A673 (cell line): ENCODE measurements at regions not wholly inside any gene's neighbourhood (a gene's known extent, or its start where the extent isn't known, plus 50 kb on each side); places are given as distances from the start of the nearest gene placed in this dataset.

Experiments
- BruUV-seq: library from RNA; stranded (reverse); fragments of 400-500 nt; replicated peaks from 2 replicates; lab custom pipeline; 2021; lab: Mats Ljungman, UMichigan
- CTCF ChIA-PET: fragments of 300-600 bp; sonication (Branson Sonifier 250); formaldehyde crosslinking; loops from one replicate; lab custom pipeline; 2022; ENCODE audit warnings: antibody characterized with exemption; lab: Charles Lee
- POLR2A ChIA-PET: fragments of 300-600 bp; sonication (Branson Sonifier 250); formaldehyde crosslinking; loops from one replicate; lab custom pipeline; 2022; ENCODE audit warnings: antibody characterized with exemption; ENCODE audit not compliant: low non-redundant PET; lab: Charles Lee
- DNase-seq: peaks from one replicate; pipeline ENCODE4 v3.0.0-alpha.2; 2015; ENCODE audit warnings: low spot score
- H3K27ac ChIP-seq: fragments of 200-600 bp; sonication (generic); 2 replicates; pipeline ENCODE4 v1.5.1; 2016; ENCODE audit warnings: mixed run types, low read depth, mild to moderate bottlenecking, mixed read lengths, antibody characterized with exemption, low read length; ENCODE audit not compliant: poor library complexity, severe bottlenecking
- H3K27me3 ChIP-seq: fragments of 200-600 bp; sonication (generic); replicated peaks from 2 replicates; pipeline ENCODE4 v1.6.1; 2017; ENCODE audit warnings: mixed run types, low read depth, mild to moderate bottlenecking, mixed read lengths, antibody characterized with exemption, low read length; ENCODE audit not compliant: insufficient read depth, poor library complexity
- H3K36me3 ChIP-seq: fragments of 200-600 bp; sonication (generic); 2 replicates; pipeline ENCODE4 v1.6.1; 2016; ENCODE audit warnings: mixed run types, mild to moderate bottlenecking, mixed read lengths, antibody characterized with exemption, low read length; ENCODE audit not compliant: insufficient read depth, poor library complexity, severe bottlenecking
- H3K4me1 ChIP-seq: fragments of 200-600 bp; sonication (generic); 2 replicates; pipeline ENCODE4 v1.6.1; 2017; ENCODE audit warnings: mixed run types, mild to moderate bottlenecking, mixed read lengths, antibody characterized with exemption, low read length; ENCODE audit not compliant: insufficient read depth, poor library complexity, severe bottlenecking
- H3K4me3 ChIP-seq: fragments of 200-600 bp; sonication (generic); 2 replicates; pipeline ENCODE4 v1.5.1; 2016; ENCODE audit warnings: low read depth, mixed run types, mild to moderate bottlenecking, mixed read lengths, low read length; ENCODE audit not compliant: poor library complexity, severe bottlenecking
- H3K9me3 ChIP-seq: fragments of 200-600 bp; sonication (generic); 2 replicates; pipeline ENCODE4 v1.6.1; 2016; ENCODE audit warnings: mixed run types, low read depth, mild to moderate bottlenecking, mixed read lengths, antibody characterized with exemption, low read length; ENCODE audit not compliant: poor library complexity, severe bottlenecking
- EZH2 ChIP-seq: fragments of 200-600 bp; sonication (generic); IDR thresholded peaks from 2 replicates; pipeline ENCODE4 v1.6.1; 2017; ENCODE audit warnings: borderline replicate concordance, low read depth, mild to moderate bottlenecking, mixed read lengths, antibody characterized with exemption, low read length; ENCODE audit not compliant: poor library complexity, severe bottlenecking
- intact Hi-C: fragments of 100-400 bp; cut with micrococcal nuclease; formaldehyde crosslinking; loops from one replicate; pipeline ENCODE4 v1.10.0; 2022; ENCODE audit not compliant: unreplicated experiment
- TF ChIP-seq, protein P1 (sequence below): fragments of 300-800, 200-600 bp; sonication (generic); conservative IDR thresholded peaks from 2 replicates; pipeline ENCODE4 v1.5.1; 2017; ENCODE audit warnings: low read depth, mild to moderate bottlenecking, antibody characterized with exemption, low read length, moderate library complexity, mixed read lengths

DNA sequence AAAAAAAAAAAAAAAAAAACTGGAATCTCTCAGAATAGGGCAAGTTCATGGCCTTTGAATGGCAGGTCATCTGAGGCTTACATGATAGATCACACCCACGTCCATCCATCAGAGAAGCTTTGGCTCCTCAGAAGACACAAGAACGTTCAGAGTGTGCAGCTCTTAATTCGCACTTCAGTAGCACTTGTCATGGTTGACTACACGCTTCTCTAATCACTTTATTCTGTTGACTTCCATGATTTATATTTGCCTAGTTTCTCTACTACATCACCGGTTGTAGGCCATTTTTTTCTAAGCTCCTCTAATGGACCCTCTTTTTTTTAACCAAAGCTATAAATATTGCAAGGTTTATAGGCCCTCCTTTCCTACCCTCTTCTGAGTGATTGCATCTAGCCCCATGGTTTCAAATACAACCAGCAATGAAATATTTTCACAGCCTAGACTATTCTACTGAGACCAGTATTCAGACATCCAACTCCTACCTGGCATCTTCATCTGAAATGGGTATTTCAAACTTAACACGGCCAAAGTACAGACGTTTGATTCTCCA lies 305.4 kb upstream of the CELF2 start:
- BruUV-seq, result no TSS peak
- no peak for DNase-seq
- CTCF ChIA-PET, result no interaction called here
- POLR2A ChIA-PET, result no interaction called here
- intact Hi-C loops, result no loop called here
- TF ChIP-seq, protein P1, sequence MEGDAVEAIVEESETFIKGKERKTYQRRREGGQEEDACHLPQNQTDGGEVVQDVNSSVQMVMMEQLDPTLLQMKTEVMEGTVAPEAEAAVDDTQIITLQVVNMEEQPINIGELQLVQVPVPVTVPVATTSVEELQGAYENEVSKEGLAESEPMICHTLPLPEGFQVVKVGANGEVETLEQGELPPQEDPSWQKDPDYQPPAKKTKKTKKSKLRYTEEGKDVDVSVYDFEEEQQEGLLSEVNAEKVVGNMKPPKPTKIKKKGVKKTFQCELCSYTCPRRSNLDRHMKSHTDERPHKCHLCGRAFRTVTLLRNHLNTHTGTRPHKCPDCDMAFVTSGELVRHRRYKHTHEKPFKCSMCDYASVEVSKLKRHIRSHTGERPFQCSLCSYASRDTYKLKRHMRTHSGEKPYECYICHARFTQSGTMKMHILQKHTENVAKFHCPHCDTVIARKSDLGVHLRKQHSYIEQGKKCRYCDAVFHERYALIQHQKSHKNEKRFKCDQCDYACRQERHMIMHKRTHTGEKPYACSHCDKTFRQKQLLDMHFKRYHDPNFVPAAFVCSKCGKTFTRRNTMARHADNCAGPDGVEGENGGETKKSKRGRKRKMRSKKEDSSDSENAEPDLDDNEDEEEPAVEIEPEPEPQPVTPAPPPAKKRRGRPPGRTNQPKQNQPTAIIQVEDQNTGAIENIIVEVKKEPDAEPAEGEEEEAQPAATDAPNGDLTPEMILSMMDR, result no peak
- no peak for TF ChIP-seq EZH2
- no peaks in the 10 kb centered on the region for H3K27me3 ChIP-seq
- H3K4me1 ChIP-seq, result no peaks in the 10 kb centered on the region
- H3K36me3 ChIP-seq, result no peaks in the 10 kb centered on the region
- H3K27ac ChIP-seq, result no peak overlapping the region
- H3K9me3 ChIP-seq, result no peaks in the 10 kb centered on the region
- H3K4me3 ChIP-seq, result no peak overlapping the region

DNA sequence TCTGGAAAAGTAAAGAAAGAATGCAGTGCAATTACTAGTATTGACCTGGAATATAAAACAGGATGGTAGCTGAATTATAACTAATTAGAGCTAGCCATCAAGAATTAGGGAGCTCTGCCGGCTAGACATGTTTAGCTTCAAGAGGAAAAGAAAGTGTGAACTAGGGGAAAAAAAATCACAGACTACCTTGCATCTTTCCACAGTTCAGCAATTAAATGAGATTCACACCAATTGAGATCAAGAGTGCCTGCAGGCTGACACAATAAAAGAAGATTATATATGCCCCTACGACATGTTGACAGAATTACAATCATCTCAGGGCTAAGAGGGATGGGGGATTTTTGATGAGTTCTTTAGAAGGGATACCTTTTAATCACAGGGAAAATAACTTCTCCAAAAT lies 303.3 kb upstream of the CELF2 start:
- CTCF ChIA-PET, result no interaction called here
- no peaks in the 10 kb centered on the region for H3K27me3 ChIP-seq
- BruUV-seq, result no TSS peak

DNA sequence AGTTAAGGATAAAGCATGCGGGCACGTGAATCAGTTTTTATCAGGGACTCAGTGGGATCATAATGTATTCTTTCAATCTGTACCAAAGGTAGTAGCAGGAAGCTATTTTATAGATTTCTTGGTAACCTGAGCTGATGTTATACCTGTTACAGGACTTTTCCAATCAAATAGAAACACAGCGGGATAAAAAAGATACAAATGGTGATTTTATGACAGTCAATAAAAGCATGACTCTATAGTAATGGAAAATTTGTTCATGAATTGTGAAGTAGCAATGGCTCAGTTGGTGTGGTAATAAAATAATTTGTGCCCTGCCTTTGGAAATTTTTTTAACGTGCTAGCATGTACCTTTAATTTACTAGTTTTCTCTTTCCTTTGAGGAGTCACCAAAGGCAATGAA lies 300.7 kb upstream of the CELF2 start:
- POLR2A ChIA-PET, result no interaction called here
- no peaks in the 10 kb centered on the region for H3K27me3 ChIP-seq
- intact Hi-C loops, result no loop called here
- H3K27ac ChIP-seq, result no peak overlapping the region
- CTCF ChIA-PET, result no interaction called here
- H3K4me3 ChIP-seq, result no peak overlapping the region
- no TSS peak for BruUV-seq
- TF ChIP-seq, protein P1, result no peak
- TF ChIP-seq EZH2, result no peak
- no peaks in the 10 kb centered on the region for H3K4me1 ChIP-seq
- no peaks in the 10 kb centered on the region for H3K9me3 ChIP-seq
- no peak for DNase-seq
- H3K36me3 ChIP-seq, result no peaks in the 10 kb centered on the region

More for the DNA sequence above, 303.3 kb upstream of the CELF2 start:
- no peak for TF ChIP-seq EZH2
- TF ChIP-seq, protein P1, result no peak
- intact Hi-C loops, result no loop called here
- no peaks in the 10 kb centered on the region for H3K36me3 ChIP-seq
- POLR2A ChIA-PET, result no interaction called here
- no peaks in the 10 kb centered on the region for H3K4me1 ChIP-seq
- DNase-seq, result no peak
- H3K9me3 ChIP-seq, result no peaks in the 10 kb centered on the region
- no peak overlapping the region for H3K4me3 ChIP-seq
- H3K27ac ChIP-seq, result no peak overlapping the region
